SK-N-MC (cell line): ENCODE measurements at regions not wholly inside any gene's neighbourhood (a gene's known extent, or its start where the extent isn't known, plus 50 kb on each side); places are given as distances from the start of the nearest gene placed in this dataset.

Source experiments
- DNase-seq: peaks from one replicate; pipeline ENCODE4 v3.0.0-alpha.2; 2011; ENCODE audit warnings: low read depth, low spot score
- H3K27ac ChIP-seq: fragments of 200-600 bp; sonication (generic); 2 replicates; pipeline ENCODE4 v1.5.1; 2016; ENCODE audit warnings: mixed run types
- H3K36me3 ChIP-seq: fragments of 200-600 bp; sonication (generic); 2 replicates; pipeline ENCODE4 v1.6.1; 2017; ENCODE audit warnings: antibody characterized with exemption, low read length, mixed read lengths; ENCODE audit not compliant: insufficient read depth
- H3K4me3 ChIP-seq: fragments of 200-600 bp; sonication (generic); 2 replicates; pipeline ENCODE4 v1.5.1; 2016
- H3K9ac ChIP-seq: fragments of 200-600 bp; sonication (generic); 2 replicates; pipeline ENCODE4 v1.8.0; 2017; ENCODE audit warnings: mixed run types, mixed read lengths; ENCODE audit not compliant: insufficient read length
- H3K9me3 ChIP-seq: fragments of 200-600 bp; sonication (generic); 2 replicates; pipeline ENCODE4 v1.6.1; 2017; ENCODE audit warnings: low read depth, mild to moderate bottlenecking, antibody characterized with exemption, low read length, moderate library complexity, mixed read lengths
- EZH2 ChIP-seq: fragments of 200-600 bp; sonication (generic); IDR thresholded peaks from one replicate; pipeline ENCODE4 v1.6.1; 2017; ENCODE audit warnings: antibody characterized with exemption
- FOXP2 ChIP-seq: optimal IDR thresholded peaks from 2 replicates; pipeline ENCODE3; 2011; ENCODE audit warnings: mild to moderate bottlenecking, moderate library complexity; ENCODE audit not compliant: insufficient read depth; ENCODE audit errors: extremely low read length, control extremely low read depth
- POLR2AphosphoS5 ChIP-seq: IDR thresholded peaks from 2 replicates; pipeline ENCODE4 v1.6.1; 2012; ENCODE audit warnings: mild to moderate bottlenecking, low read depth, low read length, borderline replicate concordance

DNA sequence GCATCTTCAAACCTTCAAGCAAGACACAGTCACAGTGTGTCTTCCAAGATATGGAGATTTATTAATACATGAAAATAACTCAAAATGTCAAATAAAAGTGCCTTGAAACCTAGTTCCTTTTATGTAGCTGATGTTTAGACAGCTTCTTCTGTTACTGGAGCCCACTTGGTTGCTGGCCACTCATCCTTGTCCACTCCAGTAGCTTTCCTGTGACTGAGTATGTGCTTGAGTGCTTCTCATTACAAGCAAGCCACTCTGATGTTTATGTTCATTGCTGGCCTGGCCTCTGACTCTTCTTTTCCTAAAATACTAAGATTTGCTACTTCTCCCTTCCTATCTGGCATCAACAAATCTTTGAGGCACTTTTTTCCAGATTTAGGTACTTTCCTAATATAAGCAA lies 545.2 kb upstream of the MAN1A1 start:
- no peak overlapping the region for H3K9ac ChIP-seq
- no peak for DNase-seq
- no peaks in the 10 kb centered on the region for H3K36me3 ChIP-seq
- TF ChIP-seq EZH2 (no peak), FOXP2 (no peak), POLR2AphosphoS5 (no peak)
- H3K27ac ChIP-seq = no peak overlapping the region
- no peak overlapping the region for H3K4me3 ChIP-seq
- no peaks in the 10 kb centered on the region for H3K9me3 ChIP-seq

DNA sequence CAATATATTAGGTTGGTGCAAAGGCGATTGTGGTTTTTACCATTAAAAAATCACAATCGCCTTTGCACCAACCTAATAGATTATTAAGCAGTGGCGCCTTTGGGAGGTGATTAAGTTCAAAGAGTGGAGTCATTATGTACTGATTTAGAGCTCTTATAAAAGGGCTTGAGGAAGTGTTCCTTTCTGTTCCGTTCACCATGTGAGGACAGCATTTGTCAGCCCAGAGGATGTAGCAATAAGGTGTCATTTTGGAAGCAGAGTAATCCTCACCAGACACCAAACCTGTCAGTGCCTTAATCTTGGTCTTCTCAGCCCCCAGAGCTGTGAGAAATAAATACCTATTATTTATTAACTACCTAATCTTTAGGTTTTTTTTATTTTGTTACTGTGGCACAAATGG lies 542.1 kb upstream of the MAN1A1 start:
- Histone ChIP-seq H3K9ac (no peak overlapping the region), H3K9me3 (no peaks in the 10 kb centered on the region), H3K27ac (no peak overlapping the region), H3K4me3 (no peak overlapping the region), H3K36me3 (no peaks in the 10 kb centered on the region)
- DNase-seq = no peak
- no peak for TF ChIP-seq POLR2AphosphoS5
- TF ChIP-seq FOXP2 = no peak
- TF ChIP-seq EZH2 = no peak

DNA sequence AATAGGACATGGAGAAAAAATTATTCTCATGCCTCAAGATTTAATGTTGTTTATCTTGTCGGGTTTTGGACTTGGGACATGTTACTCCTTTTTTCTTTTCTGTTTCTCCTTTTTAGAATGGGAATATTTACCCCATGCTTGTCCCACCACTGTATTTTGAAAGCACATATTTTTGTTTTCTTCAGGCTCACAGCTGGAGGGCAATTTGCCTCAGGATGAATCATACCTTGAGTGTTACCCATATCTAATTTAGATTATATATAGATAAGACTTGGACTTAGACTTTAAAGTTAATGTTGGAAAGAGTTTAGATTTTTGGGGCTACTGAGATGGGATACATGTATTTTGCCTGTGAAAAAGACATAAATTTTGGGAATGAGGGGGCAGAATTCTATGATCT lies 541.6 kb upstream of the MAN1A1 start:
- no peaks in the 10 kb centered on the region for H3K36me3 ChIP-seq
- H3K9me3 ChIP-seq = no peaks in the 10 kb centered on the region
- no peak overlapping the region for H3K27ac ChIP-seq
- no peak overlapping the region for H3K9ac ChIP-seq
- DNase-seq = no peak
- no peak for TF ChIP-seq EZH2
- no peak for TF ChIP-seq FOXP2
- TF ChIP-seq POLR2AphosphoS5 = no peak
- H3K4me3 ChIP-seq = no peak overlapping the region

DNA sequence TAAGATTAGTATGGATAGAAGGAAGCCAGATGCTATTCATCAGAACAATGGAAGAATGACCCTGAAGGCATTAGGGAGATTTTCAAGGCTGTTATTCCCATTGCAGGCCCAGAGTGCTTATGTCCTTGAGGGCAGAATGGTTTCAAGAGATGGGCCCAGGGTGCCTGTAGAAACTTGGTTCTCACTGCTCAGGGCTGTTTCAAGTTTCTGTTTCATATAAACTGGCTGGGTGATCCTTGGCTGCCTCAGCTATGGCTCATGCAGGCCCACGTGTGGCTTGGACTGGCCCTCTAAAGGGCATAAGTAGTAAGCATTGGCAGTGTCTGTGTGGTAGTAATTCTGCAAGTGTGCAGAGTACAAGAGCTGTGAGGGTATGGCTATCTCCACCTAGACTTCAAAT lies 540.9 kb upstream of the MAN1A1 start:
- Histone ChIP-seq H3K9me3 (no peaks in the 10 kb centered on the region), H3K36me3 (no peaks in the 10 kb centered on the region), H3K27ac (no peak overlapping the region), H3K9ac (no peak overlapping the region), H3K4me3 (no peak overlapping the region)
- DNase-seq = no peak
- TF ChIP-seq POLR2AphosphoS5 (no peak), FOXP2 (no peak), EZH2 (no peak)

DNA sequence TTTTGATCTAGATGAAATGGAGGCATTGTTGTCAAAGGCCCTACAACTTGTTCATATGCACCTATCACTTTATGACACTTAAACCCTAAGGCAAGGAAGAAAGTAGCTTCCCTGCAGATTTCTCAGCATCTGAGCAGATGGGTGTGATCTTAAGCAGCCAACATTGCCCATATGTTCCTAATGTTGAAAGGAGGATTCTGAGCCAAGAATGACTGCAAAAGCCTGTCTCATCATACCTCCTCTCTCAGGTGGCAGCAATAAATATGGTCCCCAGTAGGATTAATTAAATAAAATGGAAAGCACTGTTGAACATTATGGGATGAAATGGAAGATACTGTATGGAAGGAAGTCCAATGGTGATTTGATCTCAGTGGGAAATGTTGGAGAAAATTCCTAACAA lies 538.1 kb upstream of the MAN1A1 start:
- no peak for DNase-seq
- Histone ChIP-seq H3K4me3 (no peak overlapping the region), H3K9ac (no peak overlapping the region), H3K9me3 (no peaks in the 10 kb centered on the region), H3K36me3 (no peaks in the 10 kb centered on the region), H3K27ac (no peak overlapping the region)
- TF ChIP-seq EZH2 (no peak), FOXP2 (no peak), POLR2AphosphoS5 (no peak)

DNA sequence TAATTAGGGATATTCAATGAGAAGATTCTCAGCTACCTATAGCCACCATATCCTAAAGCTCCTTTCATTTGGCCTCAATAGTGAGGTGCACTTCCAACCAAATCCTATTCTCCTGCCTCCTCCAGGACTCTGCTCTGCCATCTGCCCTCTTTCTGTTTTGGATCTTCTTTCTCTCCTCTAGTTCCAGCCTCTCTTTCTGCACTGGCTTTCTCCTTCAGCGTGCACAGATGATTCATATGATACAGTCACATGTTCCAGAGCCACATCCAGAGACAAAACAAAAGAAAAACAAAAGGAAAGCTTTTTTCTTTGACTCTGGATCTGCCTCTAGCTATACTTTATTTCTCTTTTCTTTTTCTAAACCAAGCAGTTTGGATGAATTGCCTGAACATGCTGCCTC lies 531.9 kb upstream of the MAN1A1 start:
- Histone ChIP-seq H3K4me3 (no peak overlapping the region), H3K36me3 (no peaks in the 10 kb centered on the region), H3K27ac (no peak overlapping the region), H3K9me3 (no peaks in the 10 kb centered on the region), H3K9ac (no peak overlapping the region)
- no peak for TF ChIP-seq POLR2AphosphoS5
- TF ChIP-seq FOXP2 = no peak
- no peak for TF ChIP-seq EZH2
- DNase-seq = no peak

DNA sequence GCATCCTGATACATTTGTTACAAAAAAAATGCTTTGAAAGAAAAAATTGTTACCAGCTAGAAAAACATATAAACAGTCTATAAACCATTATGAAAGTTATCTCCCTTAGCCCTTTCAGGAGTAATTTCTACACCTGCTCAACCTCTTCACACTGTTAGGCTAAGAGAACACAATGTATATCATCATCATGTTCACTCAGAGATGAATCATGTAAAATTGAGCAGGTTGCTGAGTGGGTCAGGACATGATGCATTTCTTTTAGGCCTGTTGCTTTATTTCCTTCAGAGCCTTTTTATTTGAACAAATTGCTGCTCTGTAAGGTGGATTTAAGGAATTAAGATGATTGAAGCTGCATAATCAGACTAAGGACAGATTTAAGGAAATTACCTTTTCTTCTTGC lies 531.3 kb upstream of the MAN1A1 start:
- TF ChIP-seq EZH2 (no peak), FOXP2 (no peak), POLR2AphosphoS5 (no peak)
- H3K36me3 ChIP-seq = no peaks in the 10 kb centered on the region
- H3K4me3 ChIP-seq = no peak overlapping the region
- H3K9me3 ChIP-seq = no peaks in the 10 kb centered on the region
- H3K9ac ChIP-seq = no peak overlapping the region
- no peak overlapping the region for H3K27ac ChIP-seq
- DNase-seq = no peak

DNA sequence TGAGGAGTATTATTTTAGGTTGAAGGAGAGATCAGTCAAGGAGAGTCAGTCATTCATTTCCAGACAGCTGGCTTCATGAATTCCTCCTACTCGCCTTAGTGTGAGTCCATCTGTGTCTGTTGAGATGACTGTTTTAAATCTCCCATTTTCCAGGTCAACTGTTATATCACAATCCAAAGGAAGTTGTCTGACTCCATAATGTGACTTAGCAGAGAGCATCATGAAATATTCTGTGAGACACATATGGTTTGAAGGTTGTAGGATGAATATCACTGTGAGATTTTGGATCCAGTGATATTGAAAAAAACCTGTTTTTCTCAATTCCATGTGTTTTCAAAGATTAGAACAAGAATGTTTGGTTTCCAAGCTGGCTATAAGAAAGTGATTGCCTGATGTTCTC lies 530.2 kb upstream of the MAN1A1 start:
- Histone ChIP-seq H3K27ac (no peak overlapping the region), H3K4me3 (no peak overlapping the region), H3K9me3 (no peaks in the 10 kb centered on the region), H3K36me3 (no peaks in the 10 kb centered on the region), H3K9ac (no peak overlapping the region)
- TF ChIP-seq FOXP2 (no peak), EZH2 (no peak)
- no peak for DNase-seq

DNA sequence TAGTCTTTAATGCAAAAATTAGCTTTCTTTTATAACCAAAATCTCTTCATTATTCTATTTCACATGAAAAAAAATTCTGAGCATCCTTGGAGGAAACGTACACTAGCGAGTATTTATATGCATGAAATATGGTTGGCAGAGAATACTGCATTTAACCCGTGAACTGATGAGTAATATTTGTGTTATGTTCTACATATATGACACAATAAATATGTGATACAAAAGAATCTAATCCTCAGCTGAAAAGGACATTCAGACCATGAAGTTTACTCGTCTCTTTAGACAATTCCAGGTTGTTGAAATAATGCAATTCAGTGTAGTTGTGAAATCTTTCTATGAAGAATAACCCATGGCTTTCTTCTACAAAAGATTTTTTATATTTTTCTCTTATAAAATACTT lies 524.8 kb upstream of the MAN1A1 start:
- Histone ChIP-seq H3K9ac (no peak overlapping the region), H3K4me3 (no peak overlapping the region), H3K36me3 (no peaks in the 10 kb centered on the region), H3K9me3 (no peaks in the 10 kb centered on the region), H3K27ac (no peak overlapping the region)
- no peak for DNase-seq
- no peak for TF ChIP-seq EZH2
- TF ChIP-seq POLR2AphosphoS5 = no peak
- no peak for TF ChIP-seq FOXP2
